ENCODE measurements at regions not wholly inside any gene's neighbourhood (a gene's known extent, or its start where the extent isn't known, plus 50 kb on each side); places are given as distances from the start of the nearest gene placed in this dataset.

GRCh38 chr15:87733977-87734376 is 522.6 kb downstream of the NTRK3 start:
- H3K36me3 ChIP-seq (ENCODE audit: control insufficient read depth in 2 of 2, insufficient read depth in 1 of 2, low read length in 2 of 2) = no peaks in the 10 kb centered on the region
- H3K4me3 ChIP-seq (ENCODE audit: low read depth, low read length) = no peak overlapping the region
- H3K9me3 ChIP-seq (ENCODE audit: control insufficient read depth, insufficient read depth, low read depth, low read length) = no peaks in the 10 kb centered on the region; the same call in 1 of the 2 replicates
- peaks cover 4% of the 10 kb centered on the region; the same call in 1 of the 2 replicates for H3K4me1 ChIP-seq (ENCODE audit: control insufficient read depth, insufficient read depth, low read length)
- ChIA-PET POLR2A (no interaction called here), CTCF (no interaction called here)
- TF ChIP-seq ZNF560 (tag by site-specific recombination; IDR thresholded peaks at IDR 0.05; ENCODE audit: borderline replicate concordance) (no peak), ZNF501 (tag by site-specific recombination; IDR thresholded peaks at IDR 0.05) (no peak), TCF7L2 (IDR thresholded peaks at IDR 0.05; ENCODE audit: borderline replicate concordance, low read depth, low read length) (no peak), ZNF157 (tag by site-specific recombination; IDR thresholded peaks at IDR 0.05) (no peak), ZNF624 (tag by site-specific recombination; IDR thresholded peaks at IDR 0.05) (no peak), ZNF280C (tag by site-specific recombination; IDR thresholded peaks at IDR 0.05) (no peak), ZNF621 (tag by site-specific recombination; IDR thresholded peaks at IDR 0.05) (no peak), GLIS2 (tag by site-specific recombination; IDR thresholded peaks at IDR 0.05) (no peak), ZNF610 (tag by site-specific recombination; IDR thresholded peaks at IDR 0.05; ENCODE audit: borderline replicate concordance) (no peak), ZNF529 (tag by site-specific recombination; IDR thresholded peaks at IDR 0.05; ENCODE audit: insufficient replicate concordance) (no peak), ZNF19 (tag by site-specific recombination; IDR thresholded peaks at IDR 0.05; ENCODE audit: low read depth) (no peak), GLI2 (tag by site-specific recombination; IDR thresholded peaks at IDR 0.05; ENCODE audit: borderline replicate concordance, low read depth) (no peak), ZNF558 (tag by site-specific recombination; IDR thresholded peaks at IDR 0.05) (no peak), KLF8 (tag by site-specific recombination; IDR thresholded peaks at IDR 0.05) (no peak), ZNF488 (tag by site-specific recombination; IDR thresholded peaks at IDR 0.05) (no peak)
- TF ChIP-seq, protein P1, sequence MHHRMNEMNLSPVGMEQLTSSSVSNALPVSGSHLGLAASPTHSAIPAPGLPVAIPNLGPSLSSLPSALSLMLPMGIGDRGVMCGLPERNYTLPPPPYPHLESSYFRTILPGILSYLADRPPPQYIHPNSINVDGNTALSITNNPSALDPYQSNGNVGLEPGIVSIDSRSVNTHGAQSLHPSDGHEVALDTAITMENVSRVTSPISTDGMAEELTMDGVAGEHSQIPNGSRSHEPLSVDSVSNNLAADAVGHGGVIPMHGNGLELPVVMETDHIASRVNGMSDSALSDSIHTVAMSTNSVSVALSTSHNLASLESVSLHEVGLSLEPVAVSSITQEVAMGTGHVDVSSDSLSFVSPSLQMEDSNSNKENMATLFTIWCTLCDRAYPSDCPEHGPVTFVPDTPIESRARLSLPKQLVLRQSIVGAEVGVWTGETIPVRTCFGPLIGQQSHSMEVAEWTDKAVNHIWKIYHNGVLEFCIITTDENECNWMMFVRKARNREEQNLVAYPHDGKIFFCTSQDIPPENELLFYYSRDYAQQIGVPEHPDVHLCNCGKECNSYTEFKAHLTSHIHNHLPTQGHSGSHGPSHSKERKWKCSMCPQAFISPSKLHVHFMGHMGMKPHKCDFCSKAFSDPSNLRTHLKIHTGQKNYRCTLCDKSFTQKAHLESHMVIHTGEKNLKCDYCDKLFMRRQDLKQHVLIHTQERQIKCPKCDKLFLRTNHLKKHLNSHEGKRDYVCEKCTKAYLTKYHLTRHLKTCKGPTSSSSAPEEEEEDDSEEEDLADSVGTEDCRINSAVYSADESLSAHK (tag by site-specific recombination; IDR thresholded peaks at IDR 0.05) = no peak
- H3K27ac ChIP-seq (ENCODE audit: extremely low read depth, low read depth, low read length) = no peak overlapping the region

- Histone ChIP-seq H3K36me3 (ENCODE audit: control insufficient read depth in 2 of 2, insufficient read depth in 1 of 2, low read length in 2 of 2) (no peaks in the 10 kb centered on the region), H3K4me3 (ENCODE audit: low read depth, low read length) (no peak overlapping the region), H3K9me3 (ENCODE audit: control insufficient read depth, insufficient read depth, low read depth, low read length) (no peaks in the 10 kb centered on the region; the same call in 1 of the 2 replicates), H3K4me1 (ENCODE audit: control insufficient read depth, insufficient read depth, low read length) (peaks cover 4% of the 10 kb centered on the region; the same call in 1 of the 2 replicates), H3K27ac (ENCODE audit: extremely low read depth, low read depth, low read length) (no peak overlapping the region)
- POLR2A ChIA-PET = no interaction called here
- CTCF ChIA-PET = no interaction called here
- TF ChIP-seq ZNF169 (tag by site-specific recombination; IDR thresholded peaks at IDR 0.05) = no peak
- TF ChIP-seq, protein P2, sequence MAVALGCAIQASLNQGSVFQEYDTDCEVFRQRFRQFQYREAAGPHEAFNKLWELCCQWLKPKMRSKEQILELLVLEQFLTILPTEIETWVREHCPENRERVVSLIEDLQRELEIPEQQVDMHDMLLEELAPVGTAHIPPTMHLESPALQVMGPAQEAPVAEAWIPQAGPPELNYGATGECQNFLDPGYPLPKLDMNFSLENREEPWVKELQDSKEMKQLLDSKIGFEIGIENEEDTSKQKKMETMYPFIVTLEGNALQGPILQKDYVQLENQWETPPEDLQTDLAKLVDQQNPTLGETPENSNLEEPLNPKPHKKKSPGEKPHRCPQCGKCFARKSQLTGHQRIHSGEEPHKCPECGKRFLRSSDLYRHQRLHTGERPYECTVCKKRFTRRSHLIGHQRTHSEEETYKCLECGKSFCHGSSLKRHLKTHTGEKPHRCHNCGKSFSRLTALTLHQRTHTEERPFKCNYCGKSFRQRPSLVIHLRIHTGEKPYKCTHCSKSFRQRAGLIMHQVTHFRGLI (tag by site-specific recombination; IDR thresholded peaks at IDR 0.05) = no peak
- TF ChIP-seq, protein P3, sequence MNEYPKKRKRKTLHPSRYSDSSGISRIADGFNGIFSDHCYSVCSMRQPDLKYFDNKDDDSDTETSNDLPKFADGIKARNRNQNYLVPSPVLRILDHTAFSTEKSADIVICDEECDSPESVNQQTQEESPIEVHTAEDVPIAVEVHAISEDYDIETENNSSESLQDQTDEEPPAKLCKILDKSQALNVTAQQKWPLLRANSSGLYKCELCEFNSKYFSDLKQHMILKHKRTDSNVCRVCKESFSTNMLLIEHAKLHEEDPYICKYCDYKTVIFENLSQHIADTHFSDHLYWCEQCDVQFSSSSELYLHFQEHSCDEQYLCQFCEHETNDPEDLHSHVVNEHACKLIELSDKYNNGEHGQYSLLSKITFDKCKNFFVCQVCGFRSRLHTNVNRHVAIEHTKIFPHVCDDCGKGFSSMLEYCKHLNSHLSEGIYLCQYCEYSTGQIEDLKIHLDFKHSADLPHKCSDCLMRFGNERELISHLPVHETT (tag by site-specific recombination; IDR thresholded peaks at IDR 0.05) = no peak
- no peak for TF ChIP-seq ZNF600 (tag by site-specific recombination; IDR thresholded peaks at IDR 0.05)
- TF ChIP-seq ZBTB8A (tag by site-specific recombination; IDR thresholded peaks at IDR 0.05) = no peak
- no peak for TF ChIP-seq GLIS2 (tag by site-specific recombination; IDR thresholded peaks at IDR 0.05)
- TF ChIP-seq ZFP69B (tag by site-specific recombination; IDR thresholded peaks at IDR 0.05) = no peak
- TF ChIP-seq, protein P4, sequence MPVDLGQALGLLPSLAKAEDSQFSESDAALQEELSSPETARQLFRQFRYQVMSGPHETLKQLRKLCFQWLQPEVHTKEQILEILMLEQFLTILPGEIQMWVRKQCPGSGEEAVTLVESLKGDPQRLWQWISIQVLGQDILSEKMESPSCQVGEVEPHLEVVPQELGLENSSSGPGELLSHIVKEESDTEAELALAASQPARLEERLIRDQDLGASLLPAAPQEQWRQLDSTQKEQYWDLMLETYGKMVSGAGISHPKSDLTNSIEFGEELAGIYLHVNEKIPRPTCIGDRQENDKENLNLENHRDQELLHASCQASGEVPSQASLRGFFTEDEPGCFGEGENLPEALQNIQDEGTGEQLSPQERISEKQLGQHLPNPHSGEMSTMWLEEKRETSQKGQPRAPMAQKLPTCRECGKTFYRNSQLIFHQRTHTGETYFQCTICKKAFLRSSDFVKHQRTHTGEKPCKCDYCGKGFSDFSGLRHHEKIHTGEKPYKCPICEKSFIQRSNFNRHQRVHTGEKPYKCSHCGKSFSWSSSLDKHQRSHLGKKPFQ (tag by site-specific recombination; IDR thresholded peaks at IDR 0.05) = no peak
- TF ChIP-seq MEIS1 (CRISPR knock-in tag; IDR thresholded peaks at IDR 0.05; ENCODE audit: borderline replicate concordance) = no peak
- TF ChIP-seq REPIN1 (tag by site-specific recombination; IDR thresholded peaks at IDR 0.05; ENCODE audit: low read depth) = no peak
Measured at GRCh38 chr15:87733541-87733941, 523.0 kb downstream of the NTRK3 start.
